Thyroid gland (tissue), 4 donors: ENCODE measurements at regions not wholly inside any gene's neighbourhood (a gene's known extent, or its start where the extent isn't known, plus 50 kb on each side); places are given as distances from the start of the nearest gene placed in this dataset.

Experiments used
- POLR2A ChIP-seq, 2 donors: fragments of 450-650 bp; IDR thresholded peaks; one replicate each; pipeline ENCODE4 v1.6.1; 2017; ENCODE audit warnings: antibody characterized with exemption in 2 of 2, mild to moderate bottlenecking in 2 of 2, moderate library complexity in 1 of 2
- TF ChIP-seq, protein P1 (sequence below), 6 experiments: fragments of 200-600 bp in 3 of 6; fragments of 450-650 bp in 3 of 6; sonication (generic) in 3 of 6; IDR thresholded peaks; one replicate each; pipeline ENCODE4 v1.5.1; 2016 to 2019; ENCODE audit warnings: antibody characterized with exemption in 6 of 6, mild to moderate bottlenecking in 2 of 6, inconsistent platforms in 1 of 6, moderate library complexity in 1 of 6

DNA sequence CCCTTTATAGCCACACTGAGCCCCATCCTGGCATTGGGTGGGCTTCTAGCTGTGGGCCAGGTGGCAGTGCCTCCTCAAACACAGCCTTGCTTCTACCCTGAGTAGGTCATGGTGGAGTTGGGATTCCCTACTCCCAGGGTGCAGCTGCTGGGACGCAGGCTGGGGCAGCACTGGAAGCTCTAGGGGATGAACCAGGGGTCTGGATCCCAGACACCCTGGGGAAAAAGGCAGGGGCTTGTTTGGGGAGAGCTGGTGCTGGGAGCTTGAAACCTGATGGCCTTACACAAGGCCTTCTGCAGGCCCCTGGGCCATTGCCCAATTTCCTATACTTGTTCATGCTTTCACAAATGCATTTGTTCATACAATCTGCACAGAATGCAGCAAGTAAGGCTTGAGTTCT lies 103.7 kb upstream of the CTBP2 start:
- TF ChIP-seq, protein P1, sequence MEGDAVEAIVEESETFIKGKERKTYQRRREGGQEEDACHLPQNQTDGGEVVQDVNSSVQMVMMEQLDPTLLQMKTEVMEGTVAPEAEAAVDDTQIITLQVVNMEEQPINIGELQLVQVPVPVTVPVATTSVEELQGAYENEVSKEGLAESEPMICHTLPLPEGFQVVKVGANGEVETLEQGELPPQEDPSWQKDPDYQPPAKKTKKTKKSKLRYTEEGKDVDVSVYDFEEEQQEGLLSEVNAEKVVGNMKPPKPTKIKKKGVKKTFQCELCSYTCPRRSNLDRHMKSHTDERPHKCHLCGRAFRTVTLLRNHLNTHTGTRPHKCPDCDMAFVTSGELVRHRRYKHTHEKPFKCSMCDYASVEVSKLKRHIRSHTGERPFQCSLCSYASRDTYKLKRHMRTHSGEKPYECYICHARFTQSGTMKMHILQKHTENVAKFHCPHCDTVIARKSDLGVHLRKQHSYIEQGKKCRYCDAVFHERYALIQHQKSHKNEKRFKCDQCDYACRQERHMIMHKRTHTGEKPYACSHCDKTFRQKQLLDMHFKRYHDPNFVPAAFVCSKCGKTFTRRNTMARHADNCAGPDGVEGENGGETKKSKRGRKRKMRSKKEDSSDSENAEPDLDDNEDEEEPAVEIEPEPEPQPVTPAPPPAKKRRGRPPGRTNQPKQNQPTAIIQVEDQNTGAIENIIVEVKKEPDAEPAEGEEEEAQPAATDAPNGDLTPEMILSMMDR (IDR thresholded peaks at IDR 0.05), result no peak
- no peak for TF ChIP-seq POLR2A (IDR thresholded peaks at IDR 0.05)
